NCI-H748 (cell line): ENCODE measurements at regions not wholly inside any gene's neighbourhood (a gene's known extent, or its start where the extent isn't known, plus 50 kb on each side); places are given as distances from the start of the nearest gene placed in this dataset.
A peak's percentile ranks its signal among the peaks of the same experiment; 100 is the strongest.

Experiments
- DNase-seq: peaks from one replicate; lab custom pipeline; 2025; ENCODE audit not compliant: unreplicated experiment; lab: John Stamatoyannopoulos, UW

DNA sequence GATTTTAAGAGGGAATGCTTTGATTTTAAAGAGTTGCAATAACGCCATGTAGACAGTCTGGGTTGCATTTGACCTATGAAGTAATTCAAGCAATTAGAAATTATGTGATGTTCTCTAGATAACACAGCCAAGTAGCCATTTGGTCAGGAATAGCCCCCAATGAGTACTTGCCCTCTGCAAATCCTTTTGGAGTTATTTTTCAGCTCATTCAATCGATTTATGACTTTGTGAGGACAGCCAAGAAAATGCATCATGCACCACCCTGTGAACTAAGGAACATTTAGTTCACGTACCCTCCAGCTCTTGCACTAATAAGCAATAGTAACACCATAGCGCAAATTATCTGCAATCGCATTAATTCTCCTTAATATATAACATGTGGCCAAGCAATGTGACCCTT is 552.6 kb upstream of the INTU start:
- no peak for DNase-seq

DNA sequence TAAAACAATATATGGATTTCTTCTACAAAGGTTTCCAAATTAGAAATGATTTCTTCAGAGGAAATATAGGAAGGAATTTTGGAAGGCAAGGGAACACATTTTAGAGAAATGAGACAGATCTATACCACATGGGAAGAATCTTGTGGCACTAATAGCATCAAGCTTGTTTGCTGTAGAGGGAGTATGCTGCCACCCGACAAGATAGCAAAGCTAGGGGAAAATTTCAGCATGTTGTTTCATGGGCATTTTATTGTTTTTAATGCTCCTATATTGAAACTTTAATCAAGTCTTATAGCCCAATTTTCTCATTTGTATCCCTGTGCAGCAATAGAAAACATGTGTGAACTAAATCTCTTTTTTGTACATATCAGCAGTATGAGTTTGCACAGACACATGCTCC is 551.7 kb upstream of the INTU start:
- DNase-seq = no peak

DNA sequence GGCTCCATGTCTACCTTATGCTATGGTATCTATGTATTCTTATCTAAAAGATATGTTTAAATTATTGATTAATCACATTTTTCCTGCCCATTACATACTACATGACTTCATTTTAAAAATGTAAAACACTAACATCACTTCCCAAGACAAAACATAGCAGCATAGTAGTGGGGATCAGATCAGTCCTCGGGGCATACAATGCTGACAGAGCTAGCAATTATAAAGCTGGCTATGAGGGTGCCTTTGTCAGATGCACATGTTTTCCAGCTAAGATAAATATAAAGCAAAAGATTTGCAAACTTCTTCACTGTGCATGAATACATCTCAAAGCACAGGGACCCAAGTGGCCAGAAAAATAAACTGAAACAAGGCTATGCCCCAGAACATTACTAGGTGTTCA is 549.8 kb upstream of the INTU start:
- no peak for DNase-seq

DNA sequence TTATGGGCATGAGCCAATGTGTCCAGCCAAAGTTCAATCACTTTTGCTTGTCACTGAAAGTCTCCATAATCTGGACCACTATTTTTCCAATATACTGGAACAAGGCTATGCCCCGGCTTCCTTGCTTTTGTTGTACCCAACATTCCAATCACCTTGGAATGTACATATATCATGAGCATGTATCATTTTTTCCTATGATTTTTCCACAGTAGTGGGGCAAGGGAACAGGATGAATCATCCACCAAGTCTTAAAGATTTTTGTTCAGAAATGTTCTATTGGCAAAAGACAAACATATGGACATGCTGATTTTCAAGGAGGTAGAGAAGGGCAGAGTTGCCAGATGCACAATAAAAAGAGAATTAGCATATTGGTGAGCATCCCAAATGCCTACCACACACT is 548.1 kb upstream of the INTU start:
- no peak for DNase-seq

DNA sequence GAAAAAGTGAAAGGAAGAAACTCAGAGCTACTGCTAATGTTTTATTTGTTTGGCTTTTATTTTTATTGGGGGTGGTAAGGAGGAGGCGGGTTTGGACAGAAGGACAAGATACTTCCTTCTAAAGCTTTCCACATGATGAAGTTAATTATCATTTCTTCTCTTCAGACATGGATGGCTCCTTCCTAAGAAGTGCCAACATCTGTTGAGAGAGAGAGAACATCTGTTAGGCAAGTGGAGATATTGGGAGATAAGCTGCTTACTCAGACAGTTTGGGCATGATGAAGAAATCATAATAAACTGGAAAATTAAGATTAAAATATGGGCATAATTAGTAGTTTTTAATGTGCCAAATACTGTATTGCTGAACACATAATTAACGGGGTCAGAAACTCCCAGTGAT is 535.7 kb upstream of the INTU start:
- DNase-seq = no peak

DNA sequence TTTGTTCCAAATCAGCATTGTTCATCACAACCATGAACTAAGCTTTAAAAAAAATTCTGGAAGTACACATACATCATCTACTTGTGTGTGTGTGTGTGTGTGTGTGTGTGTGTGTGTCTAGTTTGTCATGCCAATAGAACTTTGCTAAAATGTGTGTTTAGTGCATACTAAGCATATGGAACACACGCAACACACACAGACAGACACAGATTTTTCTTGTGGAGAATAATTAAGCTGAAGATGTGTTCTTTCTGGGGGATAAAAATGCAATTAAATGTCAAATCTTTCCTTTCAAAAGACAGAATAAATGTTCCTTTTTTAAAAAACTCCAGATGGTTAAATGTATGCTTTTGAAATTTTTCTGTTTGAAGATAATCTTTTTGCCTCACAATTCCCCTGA is 530.4 kb upstream of the INTU start:
- no peak for DNase-seq

DNA sequence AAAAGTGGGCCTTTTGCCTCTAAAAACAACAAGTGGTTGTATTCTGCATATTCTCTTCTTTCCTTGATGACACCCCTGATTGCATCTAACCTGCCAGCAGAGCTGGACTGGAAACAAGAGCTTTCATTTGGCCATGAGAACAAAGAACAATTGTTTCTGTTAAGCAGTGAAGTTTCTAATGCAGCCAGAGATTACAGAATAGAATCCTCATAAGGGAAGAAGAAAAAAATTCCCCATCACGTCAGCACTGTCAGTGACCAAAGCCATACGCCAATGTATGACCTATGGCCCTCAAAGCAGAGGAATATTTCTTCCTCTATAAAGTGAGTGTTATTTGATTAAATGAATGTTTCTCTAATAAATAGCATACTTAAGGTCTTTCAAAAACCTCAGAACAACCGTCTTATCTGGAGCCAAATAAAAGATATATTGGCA is 529.1 kb upstream of the INTU start:
- DNase-seq = no peak

DNA sequence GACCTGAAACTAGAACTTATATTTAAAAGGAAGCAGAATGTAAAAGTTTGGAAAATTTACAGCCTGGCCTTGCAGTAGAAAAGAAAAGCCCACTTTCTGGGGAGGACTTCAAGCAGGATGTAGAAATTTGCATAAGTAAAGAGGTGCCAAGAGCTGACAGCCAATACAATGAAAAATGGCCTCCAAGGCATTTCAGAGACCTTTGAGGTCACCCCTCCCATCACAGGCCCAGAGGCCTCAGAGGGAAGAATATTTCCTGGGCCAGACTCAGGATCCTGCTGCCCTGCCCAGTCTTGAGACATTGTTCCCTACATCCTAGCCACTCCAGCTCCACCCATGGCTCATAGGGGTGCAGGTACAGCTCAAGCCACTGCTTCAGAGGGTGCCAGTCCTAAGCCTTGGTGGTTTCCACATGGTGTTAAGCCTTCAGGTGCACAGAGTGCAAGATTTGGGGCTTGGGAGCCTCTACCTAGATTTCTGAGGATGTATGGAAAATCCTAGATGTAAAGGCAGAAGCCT is 518.9 kb upstream of the INTU start:
- no peak for DNase-seq

DNA sequence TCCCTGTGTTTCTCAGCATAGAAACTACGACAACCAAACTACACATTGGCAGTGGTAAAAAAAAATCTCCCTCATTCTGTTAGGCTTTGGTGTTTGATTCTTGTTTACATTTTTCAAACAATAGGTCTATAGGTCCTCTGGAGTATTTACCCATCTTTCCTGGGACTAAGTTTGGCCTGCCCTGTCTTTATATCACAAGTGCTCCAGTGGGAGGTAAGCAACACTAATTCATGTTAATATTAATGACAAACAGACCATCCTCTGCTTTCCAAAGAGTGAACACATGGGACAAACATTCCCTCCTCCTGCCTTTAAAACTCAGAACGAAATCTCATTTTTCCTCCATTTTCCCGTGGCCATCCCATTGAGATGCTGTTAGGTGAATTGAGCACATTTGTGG is 514.1 kb upstream of the INTU start:
- peak; percentile 34 for DNase-seq

DNA sequence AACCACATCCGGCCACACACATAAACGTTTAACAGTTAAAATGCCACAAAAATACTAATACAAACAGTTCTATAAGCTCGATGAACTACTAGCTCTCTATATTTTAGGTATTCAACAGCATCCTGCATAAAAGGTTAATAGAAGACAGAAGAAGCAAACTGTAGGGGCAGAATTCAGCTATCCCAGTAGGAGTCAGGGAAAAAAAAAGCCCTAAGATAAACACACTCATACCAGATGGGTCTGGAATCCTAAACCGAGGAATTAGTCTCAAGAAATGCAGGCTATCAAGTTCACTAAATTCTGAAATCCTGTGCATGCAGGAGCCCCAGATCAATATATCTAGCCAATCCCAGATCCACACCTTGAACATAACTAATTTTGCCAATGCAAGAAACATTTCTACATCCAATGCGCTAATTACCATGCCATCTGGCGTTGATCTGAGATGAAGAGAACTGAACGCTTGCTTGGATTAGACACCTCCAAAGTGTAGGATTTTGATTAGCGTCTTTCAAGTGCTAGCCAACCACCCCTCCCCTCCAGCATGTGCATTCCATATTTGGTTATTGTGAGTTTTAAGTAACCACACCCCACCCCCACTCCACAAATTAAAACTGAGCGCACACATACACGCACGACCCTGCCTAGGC is 512.2 kb upstream of the INTU start:
- no peak for DNase-seq

DNA sequence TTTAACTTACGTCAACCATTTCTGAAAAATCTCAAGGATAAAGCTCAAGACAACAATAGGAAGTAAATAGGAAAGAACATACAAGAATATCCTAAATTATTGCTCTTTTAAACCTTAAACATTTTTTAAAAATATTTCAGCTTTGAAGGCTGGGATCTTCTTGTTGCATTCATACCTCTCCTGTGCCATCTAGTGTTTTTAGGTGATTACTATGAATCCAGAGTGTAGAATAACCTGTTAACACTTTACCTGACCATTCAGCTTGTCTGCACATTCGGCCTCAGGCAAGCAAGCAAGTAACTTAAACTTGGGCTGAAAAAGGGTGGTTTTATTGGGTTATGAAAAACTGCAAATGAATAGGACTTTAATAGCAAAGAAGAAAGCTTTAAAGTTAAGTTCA is 507.8 kb upstream of the INTU start:
- DNase-seq = peak; percentile 15

DNA sequence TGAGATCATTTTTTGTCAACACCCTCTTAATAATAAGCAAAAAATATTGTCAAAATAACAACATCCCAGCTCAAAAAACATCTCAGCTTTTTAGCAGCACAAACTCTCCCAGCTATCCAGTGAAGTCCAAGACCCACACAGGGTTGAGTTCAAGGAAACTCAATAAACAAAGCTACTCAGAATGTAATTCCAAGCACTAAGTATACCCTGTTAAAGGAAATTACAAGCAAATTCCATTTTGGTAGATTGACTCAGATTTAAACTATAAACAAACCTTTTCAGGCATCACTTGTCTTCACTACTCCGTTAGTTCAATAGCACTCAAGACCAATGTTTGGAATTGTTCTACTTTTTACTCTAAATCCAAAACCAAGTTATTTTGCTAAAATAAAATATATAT is 506.0 kb upstream of the INTU start:
- DNase-seq = no peak

DNA sequence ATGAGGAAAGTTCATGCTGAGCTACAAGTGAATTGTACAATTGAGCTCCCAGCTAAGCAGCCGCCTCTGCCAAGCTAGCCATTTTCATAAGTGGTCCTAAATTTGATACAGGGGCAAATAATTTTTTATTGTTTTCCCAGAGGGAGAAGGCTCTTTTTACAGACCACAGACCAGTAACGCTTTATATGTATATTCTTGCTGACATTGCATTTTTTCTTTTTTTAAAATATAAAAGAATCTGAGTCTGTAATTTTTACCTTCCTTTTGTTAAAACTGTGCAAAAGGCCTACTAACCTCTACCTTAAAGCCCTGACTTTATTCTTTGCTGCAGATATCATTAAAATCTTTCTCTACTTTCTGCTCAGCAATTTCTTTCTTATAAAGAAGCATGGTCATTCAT is 501.2 kb upstream of the INTU start:
- peak; percentile 68 for DNase-seq

DNA sequence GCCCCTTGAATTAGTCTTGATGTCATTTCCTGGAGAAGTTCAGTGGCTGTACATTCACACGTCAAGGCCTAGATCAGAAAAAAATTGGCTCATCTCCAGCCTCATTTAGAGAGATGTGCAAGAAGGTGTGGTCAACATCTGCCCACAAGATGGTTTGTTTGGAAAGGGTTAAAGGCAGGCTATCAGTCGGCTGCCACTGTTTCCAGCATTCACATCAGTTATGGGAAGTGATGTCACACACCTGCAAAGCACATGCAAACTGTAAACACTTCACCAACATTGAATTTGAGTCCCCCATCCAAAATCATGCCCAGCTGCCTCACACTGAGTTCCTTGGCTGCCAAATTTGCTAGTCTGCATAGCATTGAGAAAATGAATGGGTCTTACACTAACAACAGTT is 498.3 kb upstream of the INTU start:
- peak; percentile 84 for DNase-seq

DNA sequence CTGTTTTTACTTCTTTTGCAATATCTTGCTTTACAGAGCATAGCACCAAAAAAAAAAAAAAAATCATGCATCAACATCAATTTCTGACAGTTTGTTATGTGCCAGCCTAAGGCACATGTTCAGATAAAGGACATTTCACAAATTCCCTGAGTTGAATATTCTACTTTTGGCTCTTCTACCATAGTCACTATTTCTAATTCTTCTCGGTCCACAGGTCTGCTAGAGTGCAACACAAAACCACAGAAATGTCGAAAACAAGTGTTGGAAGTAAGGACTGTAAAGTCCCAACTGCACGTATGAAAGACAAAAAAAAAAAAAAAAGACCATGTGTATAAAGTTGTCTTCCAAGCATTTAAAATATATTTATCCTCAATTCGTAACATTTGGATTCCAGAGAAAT is 494.2 kb upstream of the INTU start:
- DNase-seq = no peak

DNA sequence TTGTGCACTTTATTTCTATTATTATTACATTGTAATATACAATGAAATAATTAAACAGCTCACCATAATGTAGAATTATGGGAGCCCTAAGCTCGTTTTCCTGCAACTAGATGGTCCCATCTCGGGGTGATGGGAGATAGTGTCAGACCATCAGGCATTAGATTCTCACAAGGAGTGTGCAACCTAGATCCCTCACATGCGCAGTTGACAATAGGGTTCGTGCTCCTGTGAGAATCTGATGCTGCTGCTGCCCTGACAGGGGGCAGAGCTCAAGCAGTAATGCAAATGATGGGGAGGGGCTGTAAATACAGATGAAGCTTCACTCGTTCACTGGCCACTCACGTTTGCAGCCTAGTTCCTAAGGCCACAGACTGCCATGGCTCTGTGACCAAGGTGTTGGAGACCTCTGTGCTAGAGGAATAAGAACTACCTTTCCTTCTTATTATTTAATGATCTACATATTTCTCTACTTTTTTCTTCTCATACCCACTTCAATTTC is 492.9 kb upstream of the INTU start:
- peak; percentile 33 for DNase-seq

DNA sequence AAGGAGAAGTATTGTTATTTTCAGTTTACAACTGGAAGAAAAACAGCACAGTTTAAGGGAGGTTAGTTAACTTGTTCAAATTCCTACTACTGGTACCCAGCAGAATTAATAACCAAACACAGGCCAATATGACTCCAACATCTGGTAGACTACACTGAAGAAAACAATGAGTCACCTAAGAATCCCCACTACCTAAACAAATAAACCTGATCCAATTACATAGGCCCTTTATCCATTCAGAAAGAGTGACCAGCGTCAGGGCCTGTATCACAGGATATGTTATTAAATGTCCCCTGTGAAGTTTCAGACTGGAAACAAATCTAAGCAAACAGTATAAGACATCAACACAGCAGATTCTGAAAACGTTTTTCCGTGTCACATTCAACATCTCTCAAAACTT is 492.5 kb upstream of the INTU start:
- DNase-seq = peak; percentile 76

DNA sequence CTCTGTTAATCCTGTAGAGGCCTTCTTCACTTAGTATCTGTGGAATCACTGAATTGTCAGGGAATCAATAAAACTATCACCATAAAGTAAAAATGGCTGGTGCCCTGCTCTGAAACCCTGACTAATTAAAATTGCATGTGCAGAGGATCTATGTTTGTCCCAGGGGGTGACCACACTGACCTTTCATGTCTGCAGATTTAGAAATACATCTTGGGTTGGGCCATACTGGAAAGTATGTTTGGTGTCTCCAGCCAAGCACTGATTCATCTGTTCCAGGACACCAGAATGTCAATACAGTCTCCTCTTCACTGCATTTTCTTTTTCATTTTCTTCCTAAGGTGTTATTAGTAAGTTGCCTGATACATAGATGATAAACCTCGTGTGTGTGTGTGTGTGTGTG is 490.9 kb upstream of the INTU start:
- no peak for DNase-seq

DNA sequence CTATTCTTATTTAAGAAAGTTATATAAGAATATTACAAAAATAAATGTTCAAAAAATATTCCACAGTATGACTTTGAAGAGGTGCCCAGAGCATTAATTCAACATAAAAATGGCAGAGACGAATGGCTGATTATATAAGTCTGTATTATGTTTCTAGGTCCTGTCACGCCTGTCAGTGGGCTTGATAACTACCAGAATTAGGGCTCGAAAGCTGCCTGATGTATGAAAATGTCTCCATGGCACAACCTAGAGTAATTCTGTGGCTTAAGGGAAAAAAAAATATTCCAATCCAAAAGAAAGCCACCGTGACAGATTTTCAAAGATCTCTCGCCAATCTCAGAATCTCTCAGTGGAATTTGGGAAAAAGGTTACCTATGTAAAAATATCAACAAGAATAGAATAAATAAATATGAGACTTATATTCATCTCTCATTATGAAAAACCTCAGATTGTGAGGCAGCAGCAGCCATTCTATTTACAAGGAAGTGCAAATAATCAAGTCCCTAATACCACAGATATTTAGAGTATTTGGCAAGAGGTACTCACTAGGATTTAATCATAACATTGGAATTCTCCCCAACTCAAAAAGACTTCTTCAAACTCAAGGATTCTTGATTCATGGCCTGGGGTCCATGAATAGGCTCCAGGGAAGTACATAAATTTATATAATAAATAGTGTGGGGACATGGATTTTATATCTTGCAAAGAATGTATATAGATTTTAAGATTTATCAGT is 489.1 kb upstream of the INTU start:
- no peak for DNase-seq

DNA sequence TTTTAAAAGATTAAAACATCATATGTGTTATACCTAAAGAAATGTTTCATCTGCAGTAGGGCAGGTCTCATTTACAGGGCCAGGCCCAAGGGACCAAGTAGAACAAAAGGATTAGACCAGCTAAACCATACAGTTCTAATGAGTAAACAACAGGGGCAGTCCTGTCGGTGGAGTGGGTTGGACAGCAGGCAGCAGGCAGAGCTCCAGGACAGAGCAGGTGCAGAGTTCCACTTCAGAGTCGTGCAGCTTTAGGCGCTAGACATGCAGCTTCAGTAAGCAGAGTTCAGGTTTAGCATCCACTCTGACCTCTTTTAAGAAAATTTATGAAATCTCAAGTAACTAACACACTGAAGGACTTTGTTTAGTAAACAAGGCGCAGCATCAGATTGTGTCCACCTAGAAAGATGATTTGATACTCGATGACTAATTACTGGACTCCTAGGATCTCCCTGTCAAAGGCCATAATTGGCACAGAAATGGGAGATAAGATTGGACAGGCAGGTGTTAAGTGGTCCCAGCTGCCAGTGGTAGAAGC is 487.7 kb upstream of the INTU start:
- peak; percentile 87 for DNase-seq

DNA sequence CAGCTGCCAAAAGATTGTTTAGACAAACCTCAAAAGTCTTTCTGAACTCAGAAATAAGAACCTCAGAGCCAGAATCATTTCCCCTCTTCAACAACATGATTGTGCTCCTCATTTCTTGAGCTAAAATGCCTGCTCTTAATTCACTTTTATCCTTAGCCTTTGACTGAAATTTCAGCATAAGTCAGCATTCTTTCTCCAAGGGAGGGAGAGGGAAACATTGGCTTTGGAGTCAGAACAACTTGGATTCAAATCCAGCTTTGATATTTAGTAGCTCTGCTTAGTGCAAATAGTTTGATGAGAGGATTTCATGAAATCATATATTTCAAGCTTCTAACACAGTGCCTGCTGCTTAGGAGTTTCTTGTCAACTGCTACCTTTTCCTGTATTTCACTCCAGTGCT is 484.6 kb upstream of the INTU start:
- no peak for DNase-seq

DNA sequence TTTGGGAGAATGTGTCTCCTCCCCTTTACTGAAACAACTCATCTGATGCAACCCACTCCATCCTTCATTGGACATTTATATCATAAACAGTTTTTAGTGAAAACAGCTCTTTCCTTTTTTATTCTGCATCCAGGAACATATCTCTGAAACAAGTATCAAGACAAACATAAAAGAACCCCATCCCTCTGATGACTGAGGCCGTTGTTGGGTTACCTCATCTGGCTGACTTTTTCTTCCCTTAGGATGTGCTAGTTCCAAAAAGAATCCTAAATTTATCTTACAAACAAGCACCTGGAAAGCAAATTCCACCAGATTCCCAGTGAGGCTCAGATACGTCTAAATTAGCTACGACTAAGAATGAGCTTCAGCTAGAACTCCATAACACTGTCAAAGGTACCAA is 483.7 kb upstream of the INTU start:
- DNase-seq = no peak
